ENCODE measurements at regions not wholly inside any gene's neighbourhood (a gene's known extent, or its start where the extent isn't known, plus 50 kb on each side); places are given as distances from the start of the nearest gene placed in this dataset.
"Not testable (repeated sequence)": the region's sequence is repeated elsewhere in the genome, so short reads cannot be mapped to it uniquely, and the experiment has no call there.

- not testable (repeated sequence) for DNase-seq
These were observed 59.9 kb upstream of the EN2 start for GRCh38 chr7:155397758-155398714.

GRCh38 chr7:155398944-155399343 lies 59.0 kb upstream of the EN2 start:
- no peak for DNase-seq

GRCh38 chr7:155399577-155399976 lies 58.4 kb upstream of the EN2 start:
- DNase-seq = no peak

- DNase-seq = no peak
These were observed 56.7 kb upstream of the EN2 start for GRCh38 chr7:155401231-155401630.

- DNase-seq = no peak
These were observed 56.0 kb upstream of the EN2 start for GRCh38 chr7:155401884-155402283.

- DNase-seq = no peak
These were observed 55.0 kb upstream of the EN2 start for GRCh38 chr7:155402941-155403340.

GRCh38 chr7:155404976-155405375 lies 53.0 kb upstream of the EN2 start:
- DNase-seq = no peak

- DNase-seq = no peak
These were observed 52.3 kb upstream of the EN2 start for GRCh38 chr7:155405399-155406318.

- no peak for DNase-seq
These were observed 50.1 kb upstream of the EN2 start for GRCh38 chr7:155407799-155408198.
